Suprapubic skin (tissue), 3 donors: ENCODE measurements at regions not wholly inside any gene's neighbourhood (a gene's known extent, or its start where the extent isn't known, plus 50 kb on each side); places are given as distances from the start of the nearest gene placed in this dataset.

Source experiments
- CTCF ChIP-seq, 2 donors: fragments of 200-600 bp in 1 of 2; fragments of 450-650 bp in 1 of 2; sonication (generic) in 1 of 2; IDR thresholded peaks; one replicate each; pipeline ENCODE4 v1.5.1; 2016 to 2019; ENCODE audit warnings: antibody characterized with exemption in 2 of 2, mild to moderate bottlenecking in 1 of 2, moderate library complexity in 1 of 2
- EP300 ChIP-seq: sonication (generic); formaldehyde crosslinking; IDR thresholded peaks from one replicate; pipeline ENCODE4 v1.6.1; 2017; ENCODE audit warnings: antibody characterized with exemption

DNA sequence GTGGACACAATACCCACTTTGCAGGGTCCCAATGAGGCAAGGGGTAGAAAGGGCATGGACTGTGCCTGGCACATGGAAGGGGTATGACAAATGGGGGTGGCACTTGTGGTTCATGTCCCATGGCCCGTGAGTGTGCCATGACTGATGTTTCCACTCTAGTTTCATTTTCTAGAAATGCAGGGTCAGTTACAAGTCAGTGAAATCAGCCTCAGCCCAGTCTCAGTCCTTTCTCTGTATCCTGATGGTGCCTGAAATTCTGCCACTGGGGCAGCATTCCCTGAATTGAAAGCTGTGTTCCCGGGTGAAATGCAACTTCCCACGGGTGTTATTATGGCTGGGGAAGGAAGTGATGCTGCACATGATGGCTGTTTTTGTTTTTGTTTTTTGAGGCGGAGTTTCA is 110.8 kb upstream of the ZBTB40 start:
- TF ChIP-seq CTCF (IDR thresholded peaks at IDR 0.05) (no peak), EP300 (no peak)
